GM21786 (cell line): ENCODE measurements at regions not wholly inside any gene's neighbourhood (a gene's known extent, or its start where the extent isn't known, plus 50 kb on each side); places are given as distances from the start of the nearest gene placed in this dataset.
"Not testable (repeated sequence)": the region's sequence is repeated elsewhere in the genome, so short reads cannot be mapped to it uniquely, and the experiment has no call there.

Source experiments
- ATAC-seq: cut with Tn5 transposase; IDR thresholded peaks from one replicate; pipeline ENCODE4 v1.9.1; 2021; ENCODE audit not compliant: unreplicated experiment

DNA sequence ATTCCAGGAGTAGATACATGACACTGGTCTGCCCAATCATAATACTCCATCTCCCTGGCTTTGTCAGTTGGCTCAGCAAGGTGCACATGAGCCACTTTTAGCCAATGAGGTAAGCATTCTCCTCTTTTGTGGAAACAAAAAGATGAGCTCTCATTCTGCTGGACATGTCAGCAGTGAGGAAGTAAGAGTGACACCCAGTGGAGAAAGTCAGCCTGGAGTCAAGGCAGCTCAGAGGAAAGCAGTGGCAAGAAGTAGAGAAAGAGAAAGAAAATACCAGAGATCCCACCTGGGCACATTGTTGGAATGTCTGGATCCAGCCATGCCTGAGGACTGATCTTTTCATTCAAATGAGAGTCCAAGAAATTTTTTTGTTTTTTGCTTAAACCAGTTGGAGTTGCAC, 496.9 kb upstream of the C16orf82 start:
- ATAC-seq, result no peak

DNA sequence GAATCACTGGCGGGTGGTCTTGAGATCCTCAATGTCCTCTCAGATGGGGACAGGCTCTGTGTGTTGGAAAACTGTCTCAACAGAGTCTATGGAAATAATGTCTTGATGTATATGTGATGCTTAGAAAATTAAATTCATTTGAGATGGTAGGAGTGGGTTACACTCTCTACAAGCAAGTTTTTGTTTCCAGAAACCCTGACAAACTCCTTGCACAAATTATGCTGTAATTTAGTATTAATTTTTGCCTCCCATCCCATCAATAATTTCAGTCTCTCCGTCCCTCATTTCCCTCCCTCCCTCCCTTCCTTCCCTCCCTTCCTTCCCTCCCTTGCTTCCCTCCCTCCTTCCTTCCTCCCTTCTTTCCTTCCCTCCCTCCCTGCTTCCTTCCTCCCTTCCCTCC, 488.0 kb upstream of the C16orf82 start:
- ATAC-seq, result no peak

DNA sequence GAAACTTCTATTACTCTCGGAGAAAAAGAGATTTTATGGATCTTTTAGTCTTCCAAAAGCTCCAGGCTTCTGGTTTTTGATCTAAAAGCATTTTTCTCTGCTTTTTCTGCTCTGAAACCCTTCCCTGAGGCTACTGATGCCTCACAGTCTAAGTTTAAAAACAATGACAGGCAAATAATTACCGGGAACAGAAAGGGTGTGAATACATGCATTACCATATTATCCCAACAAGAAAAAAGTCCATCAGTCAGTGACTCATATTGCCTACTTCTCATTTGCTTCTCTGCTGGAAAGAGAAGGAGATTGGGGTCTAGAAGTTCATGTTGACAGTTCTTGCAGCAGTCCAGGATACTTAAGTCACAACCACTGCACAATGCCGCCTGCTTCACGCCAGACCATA, 482.9 kb upstream of the C16orf82 start:
- ATAC-seq, result no peak

DNA sequence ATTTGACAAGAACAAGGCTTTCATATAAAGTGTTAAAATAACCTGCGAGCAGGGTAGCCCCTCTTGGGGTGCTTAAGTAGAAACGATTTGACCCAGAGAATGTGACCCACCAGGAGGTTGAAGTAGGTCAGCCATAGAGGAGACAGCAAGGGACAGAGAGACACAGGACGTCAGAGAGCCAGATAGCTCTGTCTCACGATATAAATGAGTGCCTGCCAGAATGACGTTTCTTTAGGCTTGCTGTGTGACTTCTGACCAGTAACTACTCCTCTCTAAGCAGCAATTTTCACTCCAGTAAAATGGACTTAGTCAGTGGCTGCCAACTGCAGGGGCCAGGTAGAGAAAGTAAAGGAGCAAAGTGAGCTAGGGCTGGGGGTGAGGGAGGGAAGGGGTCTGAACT, 473.0 kb upstream of the C16orf82 start:
- no peak for ATAC-seq

DNA sequence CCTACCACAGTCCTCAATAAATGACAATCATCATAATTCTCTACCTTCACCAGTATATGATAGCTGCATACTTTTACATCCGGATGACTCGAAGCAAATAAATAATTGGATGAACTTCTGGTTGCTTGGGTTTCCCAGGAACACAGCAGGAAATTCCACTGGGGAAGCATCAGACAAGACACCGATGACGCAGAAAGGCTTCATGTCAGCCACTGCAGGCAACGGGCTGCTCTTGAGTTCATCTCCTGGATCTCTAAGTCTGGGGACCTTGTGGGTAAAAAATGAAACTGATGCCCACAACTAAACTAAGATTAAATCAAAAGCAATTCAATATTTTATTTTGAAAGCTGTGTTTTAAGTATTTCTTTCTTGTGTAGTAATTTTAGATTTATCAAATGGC, 472.1 kb upstream of the C16orf82 start:
- ATAC-seq, result no peak

DNA sequence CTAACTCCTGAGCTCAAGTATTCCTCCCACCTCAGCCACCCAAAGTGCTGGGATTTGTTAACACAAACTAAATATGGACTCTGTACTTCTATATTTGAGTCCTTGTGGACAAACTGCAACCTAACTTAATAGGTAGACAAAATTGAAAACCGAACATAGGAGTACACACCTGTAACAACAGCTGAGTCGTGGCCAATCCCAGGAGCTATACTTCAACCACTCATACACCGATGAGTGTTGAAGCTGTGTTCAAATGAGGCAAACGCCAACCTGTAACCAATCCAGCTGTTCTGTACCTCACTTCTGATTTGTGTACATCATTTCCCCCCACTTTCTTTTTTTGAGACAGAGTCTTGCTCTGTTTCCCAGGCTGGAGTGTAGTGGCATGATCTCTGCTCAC, 471.5 kb upstream of the C16orf82 start:
- no peak for ATAC-seq

DNA sequence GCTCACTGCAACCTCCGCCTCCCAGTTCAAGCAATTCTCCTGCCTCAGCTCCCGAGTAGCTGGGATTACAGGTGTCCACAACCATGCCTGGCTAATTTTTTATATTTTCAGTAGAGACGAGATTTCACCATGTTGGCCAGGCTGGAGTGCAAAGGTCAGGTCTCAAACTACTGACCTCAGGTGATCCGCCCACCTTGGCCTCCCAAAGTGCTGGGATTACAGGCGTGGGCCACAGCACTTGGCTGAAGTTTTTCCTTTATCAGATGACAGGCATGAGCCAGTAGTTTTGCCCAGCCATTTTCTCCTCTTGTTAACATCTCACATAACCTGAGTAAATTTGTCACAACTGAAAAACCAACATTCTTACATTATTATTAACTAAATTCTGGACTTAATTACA, 470.7 kb upstream of the C16orf82 start:
- ATAC-seq, result not testable (repeated sequence)

DNA sequence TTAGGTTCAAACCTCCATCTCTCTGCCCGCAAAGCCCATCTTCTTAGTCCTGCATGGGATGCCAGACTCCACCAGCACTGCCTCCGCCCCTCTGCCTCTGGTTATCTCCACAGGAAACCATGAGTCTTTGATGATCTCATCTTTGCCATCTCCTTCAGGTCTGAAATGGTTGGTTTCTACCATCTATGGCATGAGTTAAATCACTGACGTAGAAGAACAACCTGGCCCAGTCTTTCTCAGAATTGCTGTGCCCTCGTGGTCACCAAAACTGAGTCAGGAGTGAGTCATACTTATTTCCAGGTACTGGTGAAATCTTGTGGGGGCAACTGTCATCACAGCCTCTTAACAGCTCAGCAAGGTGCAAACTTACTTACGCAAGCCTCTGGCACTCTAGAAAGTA, 468.7 kb upstream of the C16orf82 start:
- ATAC-seq, result no peak

DNA sequence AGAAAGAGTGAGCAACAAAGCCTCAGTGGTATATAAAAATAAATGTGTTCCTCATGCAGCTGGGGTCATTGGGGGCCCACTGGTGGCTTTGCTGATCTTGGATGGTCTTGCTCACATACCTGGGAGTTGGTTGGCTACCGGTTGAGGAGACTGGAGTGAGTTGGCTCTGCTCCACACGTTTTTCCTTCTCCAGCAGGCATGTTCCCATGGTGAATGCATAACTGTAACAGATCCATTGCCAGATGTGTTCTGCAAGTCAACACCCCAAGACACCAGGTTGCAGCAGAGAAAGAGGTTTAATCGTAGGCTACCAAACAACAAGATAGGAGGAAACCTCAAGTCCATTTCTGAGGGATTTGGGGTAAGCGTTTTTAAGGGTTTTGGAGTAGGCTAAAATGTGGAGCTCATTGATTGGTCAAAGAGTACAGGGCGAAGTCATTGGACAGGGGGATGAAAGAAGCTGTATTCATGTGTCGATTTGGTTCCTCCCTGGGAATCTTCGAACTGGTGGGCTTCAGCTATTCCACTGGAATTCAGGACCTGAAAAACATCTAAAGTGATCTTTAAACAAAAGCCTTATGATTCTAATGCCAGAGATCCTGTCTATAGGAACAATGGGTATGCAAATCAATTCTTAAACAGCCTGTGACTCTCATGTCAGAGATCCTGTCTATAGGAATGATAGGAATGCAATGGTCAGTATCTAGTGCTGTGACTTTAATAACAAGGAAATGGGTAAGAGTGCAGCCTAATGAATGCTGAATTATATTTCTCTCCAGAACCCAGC, 467.5 kb upstream of the C16orf82 start:
- ATAC-seq, result no peak

DNA sequence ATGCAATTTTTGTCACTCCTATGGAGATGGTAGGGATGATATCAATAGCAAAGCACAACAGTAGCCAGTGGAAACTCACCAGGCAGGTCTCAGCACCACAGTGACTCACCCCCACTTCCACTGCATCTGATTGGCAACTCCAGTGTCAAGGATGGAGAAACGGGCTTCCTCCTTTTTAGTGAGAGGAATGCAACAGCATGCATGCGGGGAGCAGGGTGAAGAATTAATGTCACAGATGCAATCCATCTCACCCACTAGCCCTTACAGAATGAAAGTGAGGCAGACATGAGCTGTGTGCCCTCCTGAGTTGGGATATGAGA, 467.0 kb upstream of the C16orf82 start:
- ATAC-seq, result no peak

DNA sequence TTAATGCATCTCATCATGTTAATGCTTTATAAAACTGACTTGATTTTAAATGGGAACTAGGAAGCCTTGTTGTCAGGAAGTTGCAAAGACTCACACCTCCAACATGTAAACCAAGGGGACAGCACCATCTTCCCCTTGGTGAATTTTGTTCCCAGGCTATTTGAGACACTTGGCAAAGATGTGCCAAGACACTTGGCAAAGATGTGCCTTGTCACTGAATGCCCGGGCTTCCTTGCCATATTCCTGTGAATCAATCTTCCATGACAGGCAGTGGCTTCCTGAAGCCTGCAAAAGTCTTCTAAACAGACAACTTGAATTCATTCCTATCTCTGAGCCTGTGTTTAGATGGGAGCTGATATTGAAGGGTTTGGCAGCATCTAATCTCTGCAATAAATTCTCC, 465.4 kb upstream of the C16orf82 start:
- no peak for ATAC-seq

DNA sequence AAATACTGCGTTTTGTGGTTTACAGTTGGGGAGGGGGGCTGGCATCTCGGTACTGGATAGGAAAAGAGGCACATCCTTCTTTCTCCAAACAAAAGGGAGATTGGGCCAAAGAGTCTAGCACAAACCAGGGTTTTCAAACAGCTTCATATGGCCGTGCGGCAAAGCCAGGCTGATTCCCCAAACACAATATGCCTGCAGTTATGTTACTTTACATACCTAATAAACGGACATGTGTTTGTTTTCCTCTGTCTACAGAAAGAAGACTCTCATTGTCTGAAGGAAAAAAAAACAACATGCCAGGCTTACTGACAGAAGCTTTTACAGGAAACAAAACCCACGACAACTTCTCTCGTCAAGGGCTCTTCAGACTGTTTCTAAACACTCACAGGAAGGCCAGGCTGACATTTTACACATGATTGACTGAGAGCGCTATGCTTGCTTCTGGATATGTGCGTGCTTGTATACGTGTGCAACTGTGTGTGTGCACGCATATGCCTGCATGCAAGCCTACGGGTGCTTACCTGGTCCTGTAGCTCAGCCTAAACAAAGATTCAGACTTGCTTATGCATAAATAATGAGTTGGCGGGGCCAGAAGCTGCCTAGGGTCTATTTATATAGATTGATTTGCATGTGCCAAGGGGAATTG, 461.0 kb upstream of the C16orf82 start:
- ATAC-seq, result no peak

DNA sequence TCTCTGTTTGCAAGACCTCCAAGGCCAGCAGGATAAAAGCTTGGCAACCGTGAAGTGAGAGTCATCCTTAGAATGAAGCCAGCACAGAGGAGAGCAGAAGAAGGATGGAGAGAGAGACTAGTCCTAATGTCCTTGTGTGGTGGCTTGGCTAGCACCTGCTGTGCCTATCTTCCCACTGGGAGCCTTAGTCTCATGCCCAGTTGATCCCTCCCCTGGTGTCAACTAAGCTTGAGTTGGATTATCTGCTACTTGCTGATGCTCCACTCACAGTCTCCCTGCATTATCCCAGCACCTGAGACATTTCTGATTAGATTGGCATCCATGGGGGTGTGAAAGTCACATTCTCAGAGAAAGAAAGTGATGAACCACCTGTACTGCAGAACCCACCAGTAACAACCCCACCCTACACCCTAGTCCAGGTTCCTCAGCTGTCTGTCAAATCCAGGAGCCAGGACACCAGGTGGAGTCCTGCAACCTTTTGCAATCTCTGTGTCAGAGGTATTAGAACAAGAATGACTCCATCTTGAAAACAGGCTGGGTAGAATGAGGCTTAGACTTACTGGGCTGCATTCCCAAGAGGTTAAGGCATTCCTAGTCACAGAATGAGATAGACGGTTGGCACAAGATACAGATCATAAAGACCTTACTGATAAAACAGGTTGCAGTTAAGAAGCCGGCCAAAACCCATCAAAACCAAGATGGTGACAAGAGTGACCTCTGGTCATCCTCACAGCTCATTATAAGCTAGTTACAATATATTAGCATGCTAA, 460.2 kb upstream of the C16orf82 start:
- ATAC-seq, result no peak

DNA sequence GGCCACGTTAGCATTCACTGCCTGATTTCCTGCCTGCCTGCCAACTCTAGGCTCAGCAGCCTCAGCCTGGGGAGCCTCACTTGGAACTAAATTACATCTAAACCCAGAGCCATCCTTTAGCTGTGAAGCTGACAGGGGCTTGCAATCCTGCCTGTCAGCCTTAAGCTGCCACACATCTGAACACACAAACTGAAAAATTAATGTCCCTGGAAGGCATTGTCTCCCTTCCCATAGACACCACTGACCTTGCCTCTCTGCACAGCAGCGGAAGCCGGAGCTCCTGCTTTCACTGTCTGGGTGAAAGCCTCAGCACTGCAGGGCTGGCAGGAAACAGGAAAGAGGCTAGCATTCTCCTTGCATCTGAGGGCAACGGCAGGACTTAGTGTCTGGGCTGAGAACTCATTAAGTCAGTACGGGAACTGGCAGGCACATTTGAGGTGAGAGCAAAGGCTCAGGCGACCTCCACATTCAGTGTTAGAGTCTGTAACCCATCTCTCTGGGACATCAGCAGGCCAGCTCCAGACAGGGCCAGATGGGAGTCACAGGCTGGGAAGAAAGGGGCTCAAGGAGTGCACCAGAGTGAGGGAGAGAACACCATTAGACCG, 452.4 kb upstream of the C16orf82 start:
- ATAC-seq, result no peak

DNA sequence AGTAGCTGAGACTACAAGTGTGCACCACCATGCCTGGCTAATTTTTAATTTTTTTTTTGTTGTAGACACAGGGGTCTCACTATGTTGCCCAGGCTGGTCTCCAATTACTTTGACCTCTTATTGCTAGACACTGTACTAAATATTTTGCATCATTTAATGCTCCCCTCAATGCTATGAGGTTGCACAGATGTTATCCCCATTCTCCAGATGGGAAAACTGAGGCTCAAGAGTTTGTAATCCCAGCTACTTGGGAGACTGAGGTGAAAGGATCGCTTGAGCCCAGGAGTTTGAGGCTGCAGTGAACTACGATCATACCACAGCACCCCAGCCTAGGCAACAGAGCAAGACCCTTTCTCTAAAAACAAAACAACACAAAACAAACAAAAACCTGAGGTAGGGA, 443.3 kb upstream of the C16orf82 start:
- no peak for ATAC-seq

DNA sequence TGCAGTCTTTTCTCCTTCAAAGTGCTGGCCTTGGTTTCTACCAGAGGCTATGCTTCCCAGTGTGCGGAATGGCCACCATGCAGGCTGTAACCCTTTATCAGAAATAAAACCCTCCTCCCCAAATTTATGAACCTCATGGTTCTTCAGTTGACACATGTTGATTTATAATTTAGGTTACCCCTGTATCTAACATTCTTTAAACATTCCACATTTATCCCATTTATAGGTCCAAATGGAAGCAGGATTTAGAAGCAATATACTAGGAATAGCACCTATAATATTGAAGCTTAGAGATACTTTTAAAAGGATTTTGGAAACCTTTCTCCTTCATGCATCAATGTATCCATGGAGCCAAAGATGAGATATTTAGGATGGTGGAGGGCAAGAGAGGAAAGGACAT, 438.8 kb upstream of the C16orf82 start:
- ATAC-seq, result no peak

DNA sequence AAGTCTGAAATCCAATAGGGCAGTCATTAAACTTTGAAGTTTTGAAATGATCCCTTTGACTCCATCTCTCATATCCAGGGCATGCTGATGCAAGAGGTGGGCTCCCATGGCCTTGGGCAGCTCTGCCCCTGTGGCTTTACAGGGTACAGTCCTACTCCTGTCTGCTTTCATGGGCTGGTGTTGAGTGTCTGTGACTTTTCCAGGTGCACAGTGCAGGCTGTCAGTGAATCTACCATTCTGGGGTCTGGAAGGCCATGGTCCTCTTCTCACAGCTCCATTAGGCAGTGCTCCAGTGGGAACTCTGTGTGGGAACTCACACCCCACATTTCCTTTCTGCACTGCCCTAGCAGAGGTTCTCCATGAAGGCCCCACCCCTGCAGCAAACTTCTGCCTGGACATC, 435.4 kb upstream of the C16orf82 start:
- ATAC-seq, result not testable (repeated sequence)

DNA sequence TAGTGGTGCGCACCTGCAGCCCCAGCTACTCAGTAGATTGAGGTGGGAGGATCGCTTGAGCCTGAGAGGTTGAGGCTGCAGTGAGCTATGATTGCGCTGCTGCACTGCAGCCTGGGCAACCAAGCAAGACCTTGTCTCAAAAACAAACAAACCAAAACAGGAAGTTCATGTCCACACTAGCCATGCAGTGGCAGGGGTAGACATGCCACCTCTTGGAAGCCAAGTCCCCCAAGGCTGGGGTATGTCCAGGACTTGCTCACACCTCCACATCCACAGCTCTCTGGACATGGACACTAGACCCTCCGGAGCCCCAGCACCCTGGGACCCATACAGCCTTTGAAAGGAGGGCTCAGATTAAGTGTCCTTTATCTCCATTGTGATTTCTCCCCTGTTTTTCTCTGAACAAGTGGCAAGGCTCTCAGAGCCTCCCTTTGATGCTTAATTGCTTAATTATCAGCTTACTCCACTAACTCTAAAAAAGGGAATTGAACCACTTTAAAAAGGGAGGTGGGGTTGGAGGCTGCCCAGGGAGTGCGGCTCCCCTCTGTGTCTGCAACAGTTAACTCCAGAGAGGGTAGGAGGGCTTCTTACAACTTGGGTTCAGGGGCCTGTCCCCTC, 424.6 kb upstream of the C16orf82 start:
- no peak for ATAC-seq

DNA sequence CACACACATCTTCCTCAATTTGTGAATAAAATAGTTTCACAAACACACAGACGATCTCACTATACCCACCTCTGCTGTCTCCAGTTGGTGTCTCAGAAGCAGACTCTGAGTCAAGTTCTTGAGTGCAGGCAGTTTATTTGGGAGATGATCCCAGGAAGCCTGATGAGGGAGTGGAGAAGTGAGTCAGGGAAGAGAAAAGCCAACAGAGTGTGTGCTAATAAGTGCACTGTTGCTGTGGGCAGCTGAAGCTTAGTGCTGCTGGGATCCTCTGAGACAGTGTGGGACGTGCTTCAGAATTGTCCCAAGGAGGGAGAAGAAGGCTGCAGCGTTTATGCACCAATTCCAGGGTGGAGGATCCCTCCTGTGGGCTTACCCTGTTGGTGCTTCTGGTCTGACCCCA, 423.2 kb upstream of the C16orf82 start:
- ATAC-seq, result no peak

DNA sequence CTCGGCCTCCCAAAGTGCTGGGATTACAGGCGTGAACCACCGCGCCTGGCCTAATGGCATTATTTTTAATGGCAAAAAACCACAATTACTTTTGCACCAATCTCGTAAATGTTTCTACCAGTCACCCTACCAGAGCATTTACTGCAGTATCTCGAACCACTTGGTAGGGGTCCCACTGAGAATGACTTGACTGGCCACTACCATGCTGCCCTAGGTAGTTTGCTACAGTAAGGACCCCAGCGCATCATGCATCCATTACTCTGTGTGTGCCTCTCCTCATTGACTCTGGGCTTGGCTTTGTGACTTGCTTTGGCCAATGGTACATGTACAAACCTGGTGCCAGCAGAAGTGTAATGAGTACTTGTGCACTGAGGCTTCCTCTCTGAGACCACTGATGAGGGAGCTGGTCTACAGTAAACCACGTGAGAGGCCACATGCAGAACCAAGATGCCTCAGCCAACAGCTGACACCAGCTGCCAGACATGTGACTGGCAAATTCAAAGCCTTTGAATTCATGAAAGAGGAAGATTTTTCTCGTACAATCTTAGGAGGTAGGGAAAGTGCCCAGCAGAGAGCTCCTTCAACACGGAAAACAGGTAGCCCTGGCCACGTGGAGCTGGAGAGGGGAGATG, 421.7 kb upstream of the C16orf82 start:
- no peak for ATAC-seq

DNA sequence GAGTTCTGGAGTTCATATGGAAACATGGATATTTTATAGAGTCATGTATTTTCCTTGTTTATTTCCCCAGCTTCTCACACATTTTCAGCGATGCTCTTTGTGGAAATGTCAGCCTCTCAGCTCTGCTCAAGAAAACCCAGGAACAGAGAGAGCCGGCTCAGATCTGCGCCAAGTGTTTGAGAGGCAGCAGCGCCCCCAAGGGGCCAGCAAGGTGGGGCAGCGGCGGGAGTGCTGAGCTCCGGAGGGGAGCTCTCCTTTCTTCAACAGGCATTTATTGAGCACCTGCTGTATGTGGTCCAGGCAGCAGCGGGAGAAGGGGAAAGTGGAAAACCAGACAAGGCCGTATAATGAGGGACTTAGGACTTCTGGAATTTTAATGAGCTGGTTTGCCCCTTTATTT, 421.1 kb upstream of the C16orf82 start:
- ATAC-seq, result no peak
